Neural cell (in vitro differentiated cells): ENCODE measurements at regions not wholly inside any gene's neighbourhood (a gene's known extent, or its start where the extent isn't known, plus 50 kb on each side); places are given as distances from the start of the nearest gene placed in this dataset.

Experiments used
- H2AFZ ChIP-seq: fragments of 200-600, 300-800 bp; sonication (generic), shearing (Covaris generic); 2 replicates; pipeline ENCODE4 v1.6.0; 2014; ENCODE audit warnings: low read depth, mild to moderate bottlenecking, antibody characterized with exemption, low read length, moderate library complexity
- H3F3A ChIP-seq: fragments of 200-600 bp; shearing (Covaris generic); 2 replicates; pipeline ENCODE4 v1.6.1; 2016; ENCODE audit warnings: mild to moderate bottlenecking, moderate library complexity, mixed read lengths, antibody characterized with exemption, low read length; ENCODE audit not compliant: insufficient read depth, poor library complexity, severe bottlenecking
- H3K27ac ChIP-seq: fragments of 200-600, 300-800 bp; sonication (generic), shearing (Covaris generic); 2 replicates; pipeline ENCODE4 v1.5.1; 2014; ENCODE audit warnings: mild to moderate bottlenecking, low read length, moderate library complexity
- H3K27me3 ChIP-seq: fragments of 300-800, 200-600 bp; sonication (generic), shearing (Covaris generic); 2 replicates; pipeline ENCODE4 v1.6.0; 2014; ENCODE audit warnings: mild to moderate bottlenecking, low read depth, low read length, moderate library complexity; ENCODE audit not compliant: insufficient read depth
- H3K36me3 ChIP-seq: fragments of 300-800, 200-600 bp; sonication (generic), shearing (Covaris generic); 2 replicates; pipeline ENCODE4 v1.5.1; 2014; ENCODE audit warnings: mild to moderate bottlenecking, antibody characterized with exemption, low read length, moderate library complexity; ENCODE audit not compliant: insufficient read depth
- H3K4me2 ChIP-seq: fragments of 300-800, 200-600 bp; sonication (generic), shearing (Covaris generic); 2 replicates; pipeline ENCODE4 v1.6.0; 2014; ENCODE audit warnings: mild to moderate bottlenecking, low read length
- H3K4me3 ChIP-seq: fragments of 300-800, 200-600 bp; sonication (generic), shearing (Covaris generic); 2 replicates; pipeline ENCODE4 v1.5.1; 2014; ENCODE audit warnings: mild to moderate bottlenecking, low read length, moderate library complexity
- H3K79me2 ChIP-seq: fragments of 200-600 bp; shearing (Covaris generic); replicated peaks from 2 replicates; pipeline ENCODE4 v1.6.0; 2014; ENCODE audit warnings: mild to moderate bottlenecking, low read length, moderate library complexity; ENCODE audit not compliant: insufficient read depth
- H3K9ac ChIP-seq: fragments of 300-800, 200-600 bp; sonication (generic), shearing (Covaris generic); 2 replicates; pipeline ENCODE4 v1.6.1; 2016; ENCODE audit warnings: mild to moderate bottlenecking, low read length, mixed read lengths
- H3K9me2 ChIP-seq: fragments of 200-600 bp; shearing (Covaris generic); 2 replicates; pipeline ENCODE4 v1.6.1; 2016; ENCODE audit warnings: mild to moderate bottlenecking, low read length, mixed read lengths; ENCODE audit not compliant: insufficient read depth
- H3K9me3 ChIP-seq: fragments of 200-600, 300-800 bp; sonication (generic), shearing (Covaris generic); 2 replicates; pipeline ENCODE4 v1.6.1; 2016; ENCODE audit warnings: mild to moderate bottlenecking, mixed run types, low read length, moderate library complexity, mixed read lengths
- H4K20me1 ChIP-seq: fragments of 200-600 bp; shearing (Covaris generic); 2 replicates; pipeline ENCODE4 v1.6.1; 2016; ENCODE audit warnings: mild to moderate bottlenecking, mixed run types; ENCODE audit not compliant: insufficient read depth
- EP300 ChIP-seq: fragments of 450-650 bp; conservative IDR thresholded peaks from 2 replicates; pipeline ENCODE4 v1.6.1; 2014; ENCODE audit warnings: antibody characterized with exemption, mild to moderate bottlenecking, moderate library complexity; ENCODE audit not compliant: poor library complexity, severe bottlenecking
- EZH2 ChIP-seq: fragments of 200-600, 300-800 bp; shearing (Covaris generic), sonication (generic); IDR thresholded peaks from 2 replicates; pipeline ENCODE4 v1.6.1; 2014; ENCODE audit warnings: antibody characterized with exemption, low read length, borderline replicate concordance, mild to moderate bottlenecking; ENCODE audit not compliant: insufficient read depth, poor library complexity, severe bottlenecking
- MXI1 ChIP-seq: fragments of 450-650 bp; conservative IDR thresholded peaks from 2 replicates; pipeline ENCODE4 v1.6.1; 2014; ENCODE audit warnings: antibody characterized with exemption, mild to moderate bottlenecking; ENCODE audit not compliant: poor library complexity, severe bottlenecking
- POLR2AphosphoS5 ChIP-seq: IDR thresholded peaks from 2 replicates; pipeline ENCODE4 v1.6.1; 2012
- RAD21 ChIP-seq: fragments of 450-650 bp; conservative IDR thresholded peaks from 2 replicates; pipeline ENCODE4 v1.6.1; 2014; ENCODE audit warnings: antibody characterized with exemption, mild to moderate bottlenecking, moderate library complexity
- SMC3 ChIP-seq: fragments of 450-650 bp; conservative IDR thresholded peaks from 2 replicates; pipeline ENCODE4 v1.6.1; 2014; ENCODE audit warnings: antibody characterized with exemption, mild to moderate bottlenecking, moderate library complexity; ENCODE audit not compliant: poor library complexity
- TAF1 ChIP-seq: IDR thresholded peaks from 2 replicates; pipeline ENCODE4 v1.6.1; 2012; ENCODE audit warnings: low read depth
- TF ChIP-seq, protein P1 (sequence below): IDR thresholded peaks from 2 replicates; pipeline ENCODE4 v1.6.1; 2012; ENCODE audit warnings: borderline replicate concordance
- TF ChIP-seq, protein P2 (sequence below): fragments of 450-650 bp; IDR thresholded peaks from 2 replicates; pipeline ENCODE4 v1.5.1; 2014; ENCODE audit warnings: antibody characterized with exemption, mild to moderate bottlenecking, moderate library complexity; ENCODE audit not compliant: poor library complexity, severe bottlenecking

DNA sequence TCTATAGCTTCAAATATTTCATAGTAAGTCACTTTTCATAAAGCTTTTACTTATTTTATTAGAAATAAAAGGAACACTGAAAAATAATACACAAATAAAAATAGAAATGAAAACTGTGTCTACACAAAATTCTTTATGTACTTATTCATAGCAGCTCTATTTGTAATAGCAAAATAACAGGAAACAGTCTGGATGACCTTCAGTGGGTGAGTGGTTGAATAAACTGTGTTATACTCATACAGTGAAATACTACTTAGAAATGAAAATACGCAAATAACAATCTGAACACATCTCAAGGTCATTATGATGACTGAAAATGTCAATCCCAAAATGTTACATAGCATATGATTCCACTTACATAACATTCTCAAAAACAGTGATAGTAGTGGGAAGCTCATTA lies 138.7 kb upstream of the PCLO start:
- Histone ChIP-seq H3K27me3 (no peaks in the 10 kb centered on the region), H3K9ac (no peak overlapping the region), H4K20me1 (no peaks in the 10 kb centered on the region), H3K9me2 (no peaks in the 10 kb centered on the region), H2AFZ (no peak overlapping the region), H3K4me3 (no peak overlapping the region), H3K9me3 (no peaks in the 10 kb centered on the region), H3K36me3 (no peaks in the 10 kb centered on the region), H3K4me2 (no peak overlapping the region), H3K27ac (no peak overlapping the region), H3K79me2 (no peaks in the 10 kb centered on the region), H3F3A (no peaks in the 10 kb centered on the region)
- no peak for TF ChIP-seq TAF1
- TF ChIP-seq, protein P1, sequence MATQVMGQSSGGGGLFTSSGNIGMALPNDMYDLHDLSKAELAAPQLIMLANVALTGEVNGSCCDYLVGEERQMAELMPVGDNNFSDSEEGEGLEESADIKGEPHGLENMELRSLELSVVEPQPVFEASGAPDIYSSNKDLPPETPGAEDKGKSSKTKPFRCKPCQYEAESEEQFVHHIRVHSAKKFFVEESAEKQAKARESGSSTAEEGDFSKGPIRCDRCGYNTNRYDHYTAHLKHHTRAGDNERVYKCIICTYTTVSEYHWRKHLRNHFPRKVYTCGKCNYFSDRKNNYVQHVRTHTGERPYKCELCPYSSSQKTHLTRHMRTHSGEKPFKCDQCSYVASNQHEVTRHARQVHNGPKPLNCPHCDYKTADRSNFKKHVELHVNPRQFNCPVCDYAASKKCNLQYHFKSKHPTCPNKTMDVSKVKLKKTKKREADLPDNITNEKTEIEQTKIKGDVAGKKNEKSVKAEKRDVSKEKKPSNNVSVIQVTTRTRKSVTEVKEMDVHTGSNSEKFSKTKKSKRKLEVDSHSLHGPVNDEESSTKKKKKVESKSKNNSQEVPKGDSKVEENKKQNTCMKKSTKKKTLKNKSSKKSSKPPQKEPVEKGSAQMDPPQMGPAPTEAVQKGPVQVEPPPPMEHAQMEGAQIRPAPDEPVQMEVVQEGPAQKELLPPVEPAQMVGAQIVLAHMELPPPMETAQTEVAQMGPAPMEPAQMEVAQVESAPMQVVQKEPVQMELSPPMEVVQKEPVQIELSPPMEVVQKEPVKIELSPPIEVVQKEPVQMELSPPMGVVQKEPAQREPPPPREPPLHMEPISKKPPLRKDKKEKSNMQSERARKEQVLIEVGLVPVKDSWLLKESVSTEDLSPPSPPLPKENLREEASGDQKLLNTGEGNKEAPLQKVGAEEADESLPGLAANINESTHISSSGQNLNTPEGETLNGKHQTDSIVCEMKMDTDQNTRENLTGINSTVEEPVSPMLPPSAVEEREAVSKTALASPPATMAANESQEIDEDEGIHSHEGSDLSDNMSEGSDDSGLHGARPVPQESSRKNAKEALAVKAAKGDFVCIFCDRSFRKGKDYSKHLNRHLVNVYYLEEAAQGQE = no peak
- TF ChIP-seq POLR2AphosphoS5 = no peak
- no peak for TF ChIP-seq SMC3
- TF ChIP-seq MXI1 = no peak
- TF ChIP-seq EP300 = no peak
- TF ChIP-seq RAD21 = no peak

DNA sequence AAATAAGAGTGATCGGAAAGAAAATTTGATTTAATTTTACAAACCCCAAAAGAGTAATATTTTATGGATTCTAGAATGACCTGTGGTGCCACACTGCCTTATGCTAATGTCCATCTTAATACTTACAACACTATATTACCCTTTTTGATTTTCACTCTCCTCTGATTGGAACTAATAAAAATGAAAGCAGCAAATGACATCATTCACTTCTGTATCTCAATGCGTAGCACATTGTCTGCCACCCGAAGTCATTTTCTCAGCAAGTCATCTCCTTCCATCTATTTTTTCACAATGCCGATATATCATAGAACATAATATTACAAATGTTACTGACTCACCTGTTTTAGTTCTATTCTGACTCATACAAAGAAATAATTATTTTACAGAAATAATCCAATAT lies 127.5 kb upstream of the PCLO start:
- H3F3A ChIP-seq = no peaks in the 10 kb centered on the region
- H3K27ac ChIP-seq = no peak overlapping the region
- H3K4me3 ChIP-seq = no peak overlapping the region
- H3K27me3 ChIP-seq = no peaks in the 10 kb centered on the region
- H3K79me2 ChIP-seq = no peaks in the 10 kb centered on the region
- no peaks in the 10 kb centered on the region for H3K36me3 ChIP-seq
- no peaks in the 10 kb centered on the region for H3K9me3 ChIP-seq
- no peak overlapping the region for H3K9ac ChIP-seq
- TF ChIP-seq EZH2 (no peak), RAD21 (no peak), TAF1 (no peak), SMC3 (no peak), EP300 (no peak), MXI1 (no peak), POLR2AphosphoS5 (no peak)
- TF ChIP-seq, protein P2, sequence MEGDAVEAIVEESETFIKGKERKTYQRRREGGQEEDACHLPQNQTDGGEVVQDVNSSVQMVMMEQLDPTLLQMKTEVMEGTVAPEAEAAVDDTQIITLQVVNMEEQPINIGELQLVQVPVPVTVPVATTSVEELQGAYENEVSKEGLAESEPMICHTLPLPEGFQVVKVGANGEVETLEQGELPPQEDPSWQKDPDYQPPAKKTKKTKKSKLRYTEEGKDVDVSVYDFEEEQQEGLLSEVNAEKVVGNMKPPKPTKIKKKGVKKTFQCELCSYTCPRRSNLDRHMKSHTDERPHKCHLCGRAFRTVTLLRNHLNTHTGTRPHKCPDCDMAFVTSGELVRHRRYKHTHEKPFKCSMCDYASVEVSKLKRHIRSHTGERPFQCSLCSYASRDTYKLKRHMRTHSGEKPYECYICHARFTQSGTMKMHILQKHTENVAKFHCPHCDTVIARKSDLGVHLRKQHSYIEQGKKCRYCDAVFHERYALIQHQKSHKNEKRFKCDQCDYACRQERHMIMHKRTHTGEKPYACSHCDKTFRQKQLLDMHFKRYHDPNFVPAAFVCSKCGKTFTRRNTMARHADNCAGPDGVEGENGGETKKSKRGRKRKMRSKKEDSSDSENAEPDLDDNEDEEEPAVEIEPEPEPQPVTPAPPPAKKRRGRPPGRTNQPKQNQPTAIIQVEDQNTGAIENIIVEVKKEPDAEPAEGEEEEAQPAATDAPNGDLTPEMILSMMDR = no peak
- TF ChIP-seq, protein P1 = no peak
- H2AFZ ChIP-seq = no peak overlapping the region
- H3K9me2 ChIP-seq = no peaks in the 10 kb centered on the region
- H3K4me2 ChIP-seq = no peak overlapping the region
- no peaks in the 10 kb centered on the region for H4K20me1 ChIP-seq
